ENCODE measurements at regions not wholly inside any gene's neighbourhood (a gene's known extent, or its start where the extent isn't known, plus 50 kb on each side); places are given as distances from the start of the nearest gene placed in this dataset.

GRCh38 chr6:164661716-164662115, 647.7 kb downstream of the C6orf118 start:
- TF ChIP-seq CTCF (IDR thresholded peaks at IDR 0.05) = no peak
- no peak for TF ChIP-seq EP300 (IDR thresholded peaks at IDR 0.05)

Measured in tibial nerve (tissue), 4 donors.